ENCODE measurements at regions not wholly inside any gene's neighbourhood (a gene's known extent, or its start where the extent isn't known, plus 50 kb on each side); places are given as distances from the start of the nearest gene placed in this dataset.

- no peak for TF ChIP-seq CTCF (IDR thresholded peaks at IDR 0.05)
- Histone ChIP-seq H3K4me3 (no peak overlapping the region), H3K27ac (no peak overlapping the region), H3K27me3 (ENCODE audit: low read depth) (no peaks in the 10 kb centered on the region), H3K36me3 (no peaks in the 10 kb centered on the region), H3K4me1 (no peaks in the 10 kb centered on the region), H3K9me3 (no peaks in the 10 kb centered on the region)
- intact Hi-C loops (cut with DNase I) = no loop called here
- ATAC-seq (no peak), DNase-seq (no peak)
Observed at GRCh38 chr3:147312786-147313280, 93.5 kb downstream of the ZIC4 start.

GRCh38 chr3:147311716-147312115 lies 94.6 kb downstream of the ZIC4 start:
- ATAC-seq (no peak), DNase-seq (no peak)
- Histone ChIP-seq H3K27me3 (ENCODE audit: low read depth) (no peaks in the 10 kb centered on the region), H3K36me3 (no peaks in the 10 kb centered on the region), H3K4me1 (no peaks in the 10 kb centered on the region), H3K9me3 (no peaks in the 10 kb centered on the region), H3K4me3 (no peak overlapping the region), H3K27ac (no peak overlapping the region)
- intact Hi-C loops (cut with DNase I) = no loop called here
- no peak for TF ChIP-seq CTCF (IDR thresholded peaks at IDR 0.05)

GRCh38 chr3:147305533-147306250 lies 100.7 kb downstream of the ZIC4 start:
- TF ChIP-seq CTCF (IDR thresholded peaks at IDR 0.05) = no peak
- H3K4me3 ChIP-seq = no peak overlapping the region
- H3K4me1 ChIP-seq = no peaks in the 10 kb centered on the region
- no peaks in the 10 kb centered on the region for H3K9me3 ChIP-seq
- H3K27me3 ChIP-seq (ENCODE audit: low read depth) = no peaks in the 10 kb centered on the region
- no peak for DNase-seq
- no peaks in the 10 kb centered on the region for H3K36me3 ChIP-seq
- no peak overlapping the region for H3K27ac ChIP-seq
- ATAC-seq = no peak
- intact Hi-C loops (cut with DNase I) = no loop called here

GRCh38 chr3:147304756-147305155 lies 101.6 kb downstream of the ZIC4 start:
- Histone ChIP-seq H3K27ac (no peak overlapping the region), H3K4me3 (no peak overlapping the region), H3K4me1 (no peaks in the 10 kb centered on the region), H3K9me3 (no peaks in the 10 kb centered on the region), H3K27me3 (ENCODE audit: low read depth) (no peaks in the 10 kb centered on the region), H3K36me3 (no peaks in the 10 kb centered on the region)
- ATAC-seq (no peak), DNase-seq (no peak)
- no peak for TF ChIP-seq CTCF (IDR thresholded peaks at IDR 0.05)
- intact Hi-C loops (cut with DNase I) = no loop called here

- H3K9me3 ChIP-seq = no peaks in the 10 kb centered on the region
- H3K4me1 ChIP-seq = peaks cover 6% of the 10 kb centered on the region
- intact Hi-C loops (cut with DNase I) = no loop called here
- ATAC-seq = no peak
- H3K36me3 ChIP-seq = no peaks in the 10 kb centered on the region
- H3K27me3 ChIP-seq (ENCODE audit: low read depth) = no peaks in the 10 kb centered on the region
- no peak for TF ChIP-seq CTCF (IDR thresholded peaks at IDR 0.05)
- DNase-seq = no peak
- H3K27ac ChIP-seq = no peak overlapping the region
- no peak overlapping the region for H3K4me3 ChIP-seq
Observed at GRCh38 chr3:147301781-147302180, 104.6 kb downstream of the ZIC4 start.

All from lower lobe of right lung (tissue), 2 donors.